ENCODE measurements at regions not wholly inside any gene's neighbourhood (a gene's known extent, or its start where the extent isn't known, plus 50 kb on each side); places are given as distances from the start of the nearest gene placed in this dataset.
"Not testable (repeated sequence)": the region's sequence is repeated elsewhere in the genome, so short reads cannot be mapped to it uniquely, and the experiment has no call there.

GRCh38 chr18:14936313-14936712 lies 188.3 kb downstream of the ANKRD30B start:
- DNase-seq (ENCODE audit: low spot score): no peak
- no peaks in the 10 kb centered on the region for H3K79me2 ChIP-seq (ENCODE audit: insufficient read depth, low read depth, low read length)
- H2AFZ ChIP-seq (ENCODE audit: low read length): no peak overlapping the region
- H3K36me3 ChIP-seq (ENCODE audit: insufficient read depth, low read length): no peaks in the 10 kb centered on the region
- no peaks in the 10 kb centered on the region for H4K20me1 ChIP-seq (ENCODE audit: insufficient read depth, low read length)
- BruUV-seq (replicated peaks): no TSS peak
- POLR2A ChIA-PET: no interaction called here
- H3K27ac ChIP-seq (ENCODE audit: low read depth, low read length, poor library complexity, severe bottlenecking): no peak overlapping the region
- intact Hi-C loops (cut with micrococcal nuclease; ENCODE audit: unreplicated experiment): no loop called here
- TF ChIP-seq CTCF (conservative IDR thresholded peaks at IDR 0.05; ENCODE audit: low read length): no peak
- TF ChIP-seq EZH2phosphoT487 (IDR thresholded peaks at IDR 0.05; ENCODE audit: borderline replicate concordance, low read depth, low read length): no peak
- no peaks in the 10 kb centered on the region for H3K4me1 ChIP-seq (ENCODE audit: insufficient read depth, low read length, poor library complexity, severe bottlenecking)
- H3K9me3 ChIP-seq (ENCODE audit: low read length): no peaks in the 10 kb centered on the region
- CTCF ChIA-PET (ENCODE audit: unreplicated experiment): no interaction called here
- H3K9me2 ChIP-seq (ENCODE audit: insufficient read depth, low read length): no peaks in the 10 kb centered on the region
- H3K4me2 ChIP-seq (ENCODE audit: low read length): no peak overlapping the region
- H3K4me3 ChIP-seq (ENCODE audit: low read depth, low read length, poor library complexity, severe bottlenecking): no peak overlapping the region

DNA sequence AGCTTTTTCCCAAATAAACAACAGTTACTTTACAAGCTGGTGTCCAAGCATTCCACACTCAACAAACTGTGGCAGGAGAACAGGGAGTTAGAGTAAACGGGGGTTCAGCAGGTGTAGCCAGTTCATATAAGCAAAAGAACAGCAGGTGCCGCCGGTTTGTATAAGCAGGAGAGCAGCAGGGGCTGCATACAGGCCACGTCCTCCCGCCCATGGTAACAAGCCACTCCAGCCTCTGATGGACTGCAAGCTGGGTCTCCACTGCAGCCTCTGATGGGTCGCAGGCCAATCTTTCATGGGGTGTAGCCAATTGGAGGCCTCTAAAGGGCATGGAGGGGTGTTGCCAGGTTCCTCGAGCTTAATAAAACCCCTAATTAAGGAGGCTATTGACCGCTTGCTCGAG lies 189.3 kb downstream of the ANKRD30B start:
- Histone ChIP-seq H3K27ac (ENCODE audit: low read depth, low read length, poor library complexity, severe bottlenecking) (no peak overlapping the region), H3K36me3 (ENCODE audit: insufficient read depth, low read length) (no peaks in the 10 kb centered on the region), H4K20me1 (ENCODE audit: insufficient read depth, low read length) (no peaks in the 10 kb centered on the region), H3K9me2 (ENCODE audit: insufficient read depth, low read length) (no peaks in the 10 kb centered on the region), H3K9me3 (ENCODE audit: low read length) (no peaks in the 10 kb centered on the region), H3K4me1 (ENCODE audit: insufficient read depth, low read length, poor library complexity, severe bottlenecking) (no peaks in the 10 kb centered on the region), H3K79me2 (ENCODE audit: insufficient read depth, low read depth, low read length) (no peaks in the 10 kb centered on the region), H3K4me3 (ENCODE audit: low read depth, low read length, poor library complexity, severe bottlenecking) (no peak overlapping the region), H3K4me2 (ENCODE audit: low read length) (no peak overlapping the region), H2AFZ (ENCODE audit: low read length) (no peak overlapping the region)
- ChIA-PET POLR2A (no interaction called here), CTCF (ENCODE audit: unreplicated experiment) (no interaction called here)
- TF ChIP-seq CTCF (conservative IDR thresholded peaks at IDR 0.05; ENCODE audit: low read length) (no peak), EZH2phosphoT487 (IDR thresholded peaks at IDR 0.05; ENCODE audit: borderline replicate concordance, low read depth, low read length) (no peak)
- intact Hi-C loops (cut with micrococcal nuclease; ENCODE audit: unreplicated experiment): no loop called here
- no TSS peak for BruUV-seq (replicated peaks)
- DNase-seq (ENCODE audit: low spot score): no peak

DNA sequence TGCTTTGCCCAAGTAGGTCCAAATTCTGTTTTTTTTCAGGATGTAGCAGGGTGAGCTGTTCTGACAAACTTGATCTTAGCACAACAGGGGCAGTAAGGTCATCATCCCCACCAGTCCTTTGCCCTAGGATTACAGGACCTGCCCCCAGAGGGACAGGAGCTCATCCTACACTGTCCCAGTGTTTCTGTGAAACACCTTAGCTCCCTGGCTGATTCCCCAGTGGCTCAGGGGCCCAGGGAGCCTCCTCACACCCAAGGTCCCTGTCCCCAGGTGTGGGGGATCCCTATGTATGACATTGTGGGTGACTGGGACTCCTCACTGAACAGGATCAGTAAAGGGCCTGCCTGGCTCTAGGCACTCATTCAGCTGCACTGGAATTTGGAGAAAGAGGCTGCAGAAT lies 191.2 kb downstream of the ANKRD30B start:
- intact Hi-C loops (cut with micrococcal nuclease; ENCODE audit: unreplicated experiment): no loop called here
- POLR2A ChIA-PET: interaction anchor here (1.7 kb wide), 1 partner anchor 33 kb away, joined by 3 read pairs; no protein-coding TSS in a partner anchor
- no peak overlapping the region for H2AFZ ChIP-seq (ENCODE audit: low read length)
- H4K20me1 ChIP-seq (ENCODE audit: insufficient read depth, low read length): no peaks in the 10 kb centered on the region
- H3K27ac ChIP-seq (ENCODE audit: low read depth, low read length, poor library complexity, severe bottlenecking): no peak overlapping the region
- H3K4me3 ChIP-seq (ENCODE audit: low read depth, low read length, poor library complexity, severe bottlenecking): no peak overlapping the region
- DNase-seq (ENCODE audit: low spot score): no peak
- no peak overlapping the region for H3K4me2 ChIP-seq (ENCODE audit: low read length)
- no peaks in the 10 kb centered on the region for H3K9me2 ChIP-seq (ENCODE audit: insufficient read depth, low read length)
- H3K9me3 ChIP-seq (ENCODE audit: low read length): no peaks in the 10 kb centered on the region
- no peaks in the 10 kb centered on the region for H3K36me3 ChIP-seq (ENCODE audit: insufficient read depth, low read length)
- no peaks in the 10 kb centered on the region for H3K79me2 ChIP-seq (ENCODE audit: insufficient read depth, low read depth, low read length)
- CTCF ChIA-PET (ENCODE audit: unreplicated experiment): no interaction called here
- no peak for TF ChIP-seq EZH2phosphoT487 (IDR thresholded peaks at IDR 0.05; ENCODE audit: borderline replicate concordance, low read depth, low read length)
- H3K4me1 ChIP-seq (ENCODE audit: insufficient read depth, low read length, poor library complexity, severe bottlenecking): no peaks in the 10 kb centered on the region
- no TSS peak for BruUV-seq (replicated peaks)

DNA sequence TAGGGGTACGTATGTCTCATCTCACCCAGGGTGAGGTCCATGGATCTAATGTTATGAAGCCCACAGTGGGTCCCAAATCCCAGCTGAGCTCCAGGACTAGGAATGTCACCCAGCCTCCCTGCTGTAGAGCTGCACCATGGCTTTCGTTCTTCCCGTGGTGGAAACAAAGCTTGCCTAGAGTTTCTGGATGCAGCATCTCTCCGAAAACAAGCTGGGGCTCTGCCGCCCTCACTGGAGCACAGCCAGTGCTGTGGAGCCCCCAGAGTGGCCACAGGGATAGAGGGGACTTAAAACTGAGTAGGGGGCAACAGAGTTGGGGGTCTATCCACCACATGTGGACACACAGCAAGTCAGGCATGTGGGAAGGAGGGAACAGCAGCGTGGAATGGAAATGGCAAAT lies 192.1 kb downstream of the ANKRD30B start:
- intact Hi-C loops (cut with micrococcal nuclease; ENCODE audit: unreplicated experiment); H4K20me1 ChIP-seq (ENCODE audit: insufficient read depth, low read length); DNase-seq (ENCODE audit: low spot score); CTCF ChIA-PET (ENCODE audit: unreplicated experiment); H3K36me3 ChIP-seq (ENCODE audit: insufficient read depth, low read length); H3K9me3 ChIP-seq (ENCODE audit: low read length); BruUV-seq (replicated peaks); H2AFZ ChIP-seq (ENCODE audit: low read length); H3K27ac ChIP-seq (ENCODE audit: low read depth, low read length, poor library complexity, severe bottlenecking); H3K4me2 ChIP-seq (ENCODE audit: low read length); H3K4me1 ChIP-seq (ENCODE audit: insufficient read depth, low read length, poor library complexity, severe bottlenecking); H3K79me2 ChIP-seq (ENCODE audit: insufficient read depth, low read depth, low read length); H3K9me2 ChIP-seq (ENCODE audit: insufficient read depth, low read length); H3K4me3 ChIP-seq (ENCODE audit: low read depth, low read length, poor library complexity, severe bottlenecking): not testable (repeated sequence)
- POLR2A ChIA-PET: interaction anchor here (0.6 kb wide), 1 partner anchor 260 kb away, joined by 4 read pairs; no protein-coding TSS in a partner anchor

Data from OCI-LY7 (cell line).